ENCODE measurements at regions not wholly inside any gene's neighbourhood (a gene's known extent, or its start where the extent isn't known, plus 50 kb on each side); places are given as distances from the start of the nearest gene placed in this dataset.

GRCh38 chr2:144825331-144826020 lies 305.6 kb upstream of the ZEB2 start:
- Mint-ChIP-seq H3K4me1 (peaks cover 12% of the 10 kb centered on the region), H3K27me3 (ENCODE audit: low read depth) (no peaks in the 10 kb centered on the region), H3K27ac (no peak overlapping the region), H3K4me3 (no peak overlapping the region), H3K9me3 (peaks cover 28% of the 10 kb centered on the region), H3K36me3 (peaks cover 4% of the 10 kb centered on the region)
- no peak for TF ChIP-seq CTCF (IDR thresholded peaks at IDR 0.05; ENCODE audit: unreplicated experiment)
- DNase-seq (ENCODE audit: low spot score in 2 of 2, unreplicated experiment in 2 of 2): no peak

DNA sequence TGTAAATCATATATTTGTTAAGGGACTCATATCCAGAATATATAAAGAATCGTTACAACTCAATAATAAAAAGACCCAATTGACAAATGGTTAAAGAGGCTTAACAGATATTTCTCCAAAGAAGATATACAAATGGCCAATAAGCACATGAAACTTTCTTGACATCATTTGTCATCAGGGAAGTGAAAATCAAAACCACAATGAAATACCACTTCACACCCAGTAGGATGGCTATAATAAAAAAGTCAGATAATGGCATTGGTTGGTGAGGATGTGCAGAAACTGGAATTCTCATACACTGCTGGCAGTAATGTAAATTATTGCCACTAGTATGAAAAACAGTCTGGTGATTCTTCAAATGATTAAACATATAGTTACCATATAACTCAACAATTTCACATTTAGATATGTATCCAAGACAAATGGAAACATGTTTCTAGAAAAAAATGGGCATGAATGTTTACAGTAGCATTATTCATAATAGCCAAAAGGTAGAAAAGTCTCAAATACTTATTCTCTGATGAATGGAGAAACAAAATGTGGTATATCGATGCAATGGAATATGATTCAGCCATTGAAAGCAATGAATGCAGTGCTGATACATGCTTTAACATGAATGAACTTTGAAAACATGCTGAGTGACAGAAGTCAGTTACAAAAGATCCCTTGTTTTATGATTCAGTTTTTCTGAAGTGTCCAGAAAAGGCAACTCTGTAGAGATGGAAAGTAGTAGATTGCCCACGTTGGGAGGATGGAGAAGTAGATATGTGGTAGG lies 304.6 kb upstream of the ZEB2 start:
- H3K4me1 Mint-ChIP-seq: peaks cover 12% of the 10 kb centered on the region
- H3K36me3 Mint-ChIP-seq: peaks cover 9% of the 10 kb centered on the region
- no peak for TF ChIP-seq CTCF (IDR thresholded peaks at IDR 0.05; ENCODE audit: unreplicated experiment)
- DNase-seq (ENCODE audit: low spot score in 2 of 2, unreplicated experiment in 2 of 2): no peak
- H3K27ac Mint-ChIP-seq: no peak overlapping the region
- H3K4me3 Mint-ChIP-seq: no peak overlapping the region
- no peaks in the 10 kb centered on the region for H3K27me3 Mint-ChIP-seq (ENCODE audit: low read depth)
- H3K9me3 Mint-ChIP-seq: peaks cover 33% of the 10 kb centered on the region

DNA sequence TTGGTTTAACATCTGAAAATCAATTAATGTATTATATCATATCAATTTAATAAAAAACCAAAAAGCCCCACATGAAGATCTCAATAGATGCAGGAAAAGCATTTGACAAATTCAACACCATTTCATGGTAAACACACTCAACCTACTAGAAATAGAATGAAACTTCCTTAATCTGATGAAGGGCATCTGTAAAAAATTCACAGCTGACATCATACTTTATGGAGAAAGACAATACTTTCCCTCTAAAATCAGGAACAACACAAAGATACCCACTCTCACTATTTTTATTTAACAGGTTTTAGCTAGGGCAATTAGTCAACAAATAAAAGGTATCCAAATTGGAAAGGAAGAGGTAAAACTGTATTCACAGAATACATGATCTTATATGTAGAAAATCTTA lies 303.0 kb upstream of the ZEB2 start:
- Mint-ChIP-seq H3K9me3 (peaks cover 33% of the 10 kb centered on the region), H3K27me3 (ENCODE audit: low read depth) (no peaks in the 10 kb centered on the region), H3K27ac (no peak overlapping the region), H3K4me1 (peaks cover 8% of the 10 kb centered on the region), H3K4me3 (no peak overlapping the region), H3K36me3 (peaks cover 10% of the 10 kb centered on the region)
- TF ChIP-seq CTCF (IDR thresholded peaks at IDR 0.05; ENCODE audit: unreplicated experiment): no peak
- DNase-seq (ENCODE audit: low spot score in 2 of 2, unreplicated experiment in 2 of 2): no peak

- Mint-ChIP-seq H3K27me3 (ENCODE audit: low read depth) (no peaks in the 10 kb centered on the region), H3K4me1 (peaks cover 16% of the 10 kb centered on the region), H3K9me3 (no peaks in the 10 kb centered on the region), H3K36me3 (no peaks in the 10 kb centered on the region), H3K4me3 (no peak overlapping the region), H3K27ac (no peak overlapping the region)
- DNase-seq (ENCODE audit: low spot score in 2 of 2, unreplicated experiment in 2 of 2): no peak
- TF ChIP-seq CTCF (IDR thresholded peaks at IDR 0.05; ENCODE audit: unreplicated experiment): no peak
Observed at GRCh38 chr2:144812288-144812687, 292.4 kb upstream of the ZEB2 start.

GRCh38 chr2:144801766-144802165 lies 281.8 kb upstream of the ZEB2 start:
- Mint-ChIP-seq H3K4me1 (peaks cover 13% of the 10 kb centered on the region), H3K27ac (no peak overlapping the region), H3K9me3 (no peaks in the 10 kb centered on the region), H3K36me3 (no peaks in the 10 kb centered on the region), H3K27me3 (ENCODE audit: low read depth) (no peaks in the 10 kb centered on the region), H3K4me3 (no peak overlapping the region)
- no peak for TF ChIP-seq CTCF (IDR thresholded peaks at IDR 0.05; ENCODE audit: unreplicated experiment)
- DNase-seq (ENCODE audit: low spot score in 2 of 2, unreplicated experiment in 2 of 2): no peak

All from mesothelial cell of epicardium (in vitro differentiated cells).